ENCODE measurements at regions not wholly inside any gene's neighbourhood (a gene's known extent, or its start where the extent isn't known, plus 50 kb on each side); places are given as distances from the start of the nearest gene placed in this dataset.

DNA sequence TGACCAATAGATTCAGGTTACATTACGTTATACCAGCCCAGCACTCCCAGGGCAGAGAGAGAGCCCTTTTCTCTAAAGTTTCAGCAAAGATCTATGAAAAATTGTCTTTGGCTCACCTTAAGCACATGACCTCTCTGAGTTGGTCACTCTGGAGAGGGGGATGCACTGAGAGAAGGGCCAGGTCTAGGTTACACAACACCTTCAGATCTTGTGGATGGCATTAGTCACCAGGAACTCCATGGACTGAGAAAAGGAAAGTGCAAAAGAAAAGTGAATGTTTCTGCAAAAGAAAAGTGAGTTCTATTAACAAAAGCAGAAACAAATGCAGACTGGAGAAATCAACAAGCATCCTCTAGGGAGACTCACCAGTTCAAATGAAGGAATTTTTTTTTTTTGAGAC is 253.3 kb upstream of the SALL1 start:
- Histone ChIP-seq H3K27me3 (no peaks in the 10 kb centered on the region), H3K9me3 (no peaks in the 10 kb centered on the region), H3K4me1 (no peaks in the 10 kb centered on the region), H3K36me3 (no peaks in the 10 kb centered on the region), H3K27ac (no peak overlapping the region), H3K4me3 (no peak overlapping the region)
- intact Hi-C loops (cut with DNase I; ENCODE audit: low total_unique reads), result no loop called here
- no peak for TF ChIP-seq POLR2A (IDR thresholded peaks at IDR 0.05)
- TF ChIP-seq, protein P1, sequence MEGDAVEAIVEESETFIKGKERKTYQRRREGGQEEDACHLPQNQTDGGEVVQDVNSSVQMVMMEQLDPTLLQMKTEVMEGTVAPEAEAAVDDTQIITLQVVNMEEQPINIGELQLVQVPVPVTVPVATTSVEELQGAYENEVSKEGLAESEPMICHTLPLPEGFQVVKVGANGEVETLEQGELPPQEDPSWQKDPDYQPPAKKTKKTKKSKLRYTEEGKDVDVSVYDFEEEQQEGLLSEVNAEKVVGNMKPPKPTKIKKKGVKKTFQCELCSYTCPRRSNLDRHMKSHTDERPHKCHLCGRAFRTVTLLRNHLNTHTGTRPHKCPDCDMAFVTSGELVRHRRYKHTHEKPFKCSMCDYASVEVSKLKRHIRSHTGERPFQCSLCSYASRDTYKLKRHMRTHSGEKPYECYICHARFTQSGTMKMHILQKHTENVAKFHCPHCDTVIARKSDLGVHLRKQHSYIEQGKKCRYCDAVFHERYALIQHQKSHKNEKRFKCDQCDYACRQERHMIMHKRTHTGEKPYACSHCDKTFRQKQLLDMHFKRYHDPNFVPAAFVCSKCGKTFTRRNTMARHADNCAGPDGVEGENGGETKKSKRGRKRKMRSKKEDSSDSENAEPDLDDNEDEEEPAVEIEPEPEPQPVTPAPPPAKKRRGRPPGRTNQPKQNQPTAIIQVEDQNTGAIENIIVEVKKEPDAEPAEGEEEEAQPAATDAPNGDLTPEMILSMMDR (IDR thresholded peaks at IDR 0.05), result no peak
- no peak for DNase-seq

DNA sequence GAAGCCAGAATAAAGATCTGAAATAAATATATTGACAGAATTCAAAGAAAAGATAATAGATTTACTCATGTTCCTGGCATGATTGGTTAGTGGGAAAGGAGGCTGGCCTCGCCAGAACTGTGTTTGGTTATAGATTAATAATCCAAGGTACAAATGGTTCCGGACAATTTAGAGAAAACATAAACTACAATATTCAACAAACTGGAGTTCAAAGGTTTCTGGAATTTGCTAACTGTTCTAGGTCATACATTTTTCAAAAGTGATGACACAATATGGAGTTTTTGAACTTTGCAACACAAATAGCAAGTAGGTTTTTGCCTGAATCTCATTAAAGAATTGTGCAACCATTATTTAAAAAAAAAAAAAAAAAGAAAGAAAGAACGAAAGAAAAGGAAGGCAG is 251.7 kb upstream of the SALL1 start:
- TF ChIP-seq POLR2A (IDR thresholded peaks at IDR 0.05), result no peak
- TF ChIP-seq, protein P1 (IDR thresholded peaks at IDR 0.05), result no peak
- Histone ChIP-seq H3K27me3 (no peaks in the 10 kb centered on the region), H3K9me3 (no peaks in the 10 kb centered on the region), H3K36me3 (no peaks in the 10 kb centered on the region), H3K27ac (peak overlapping the region in 1 of 2 donors; percentile 11), H3K4me3 (no peak overlapping the region), H3K4me1 (no peaks in the 10 kb centered on the region)
- intact Hi-C loops (cut with DNase I; ENCODE audit: low total_unique reads), result no loop called here
- DNase-seq, result no peak

DNA sequence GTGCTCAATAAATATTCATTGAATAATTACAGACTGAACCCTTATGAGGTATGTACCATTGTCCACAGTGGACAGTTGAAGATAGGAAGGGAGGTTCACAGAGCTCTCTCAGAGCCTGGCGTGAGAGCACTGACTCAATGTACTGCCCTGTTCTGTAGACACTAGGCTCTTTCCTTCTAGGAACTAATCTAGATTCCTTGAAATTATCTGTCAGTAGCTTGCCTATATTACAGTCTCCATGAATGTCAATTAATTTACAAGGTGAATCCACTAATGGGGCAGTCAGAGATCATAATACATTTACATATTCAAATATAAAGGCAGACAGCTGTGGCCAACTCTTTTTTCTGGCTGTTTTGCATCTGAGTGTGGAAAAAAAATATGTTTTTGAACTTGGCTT is 251.2 kb upstream of the SALL1 start:
- Histone ChIP-seq H3K4me3 (no peak overlapping the region), H3K36me3 (no peaks in the 10 kb centered on the region), H3K27me3 (no peaks in the 10 kb centered on the region), H3K4me1 (no peaks in the 10 kb centered on the region), H3K27ac (peak overlapping the region in 1 of 2 donors; percentile 11), H3K9me3 (no peaks in the 10 kb centered on the region)
- TF ChIP-seq, protein P1 (IDR thresholded peaks at IDR 0.05), result no peak
- TF ChIP-seq POLR2A (IDR thresholded peaks at IDR 0.05), result no peak
- DNase-seq, result no peak
- intact Hi-C loops (cut with DNase I; ENCODE audit: low total_unique reads), result no loop called here

- no peaks in the 10 kb centered on the region for H3K9me3 ChIP-seq
- DNase-seq, result no peak
- H3K27me3 ChIP-seq, result no peaks in the 10 kb centered on the region
- H3K4me3 ChIP-seq, result no peak overlapping the region
- H3K4me1 ChIP-seq, result no peaks in the 10 kb centered on the region
- no peaks in the 10 kb centered on the region for H3K36me3 ChIP-seq
- TF ChIP-seq, protein P1 (IDR thresholded peaks at IDR 0.05), result no peak
- TF ChIP-seq POLR2A (IDR thresholded peaks at IDR 0.05), result no peak
- intact Hi-C loops (cut with DNase I; ENCODE audit: low total_unique reads), result no loop called here
- H3K27ac ChIP-seq, result no peak overlapping the region
Observed at GRCh38 chr16:51401673-51402072, 250.6 kb upstream of the SALL1 start.

DNA sequence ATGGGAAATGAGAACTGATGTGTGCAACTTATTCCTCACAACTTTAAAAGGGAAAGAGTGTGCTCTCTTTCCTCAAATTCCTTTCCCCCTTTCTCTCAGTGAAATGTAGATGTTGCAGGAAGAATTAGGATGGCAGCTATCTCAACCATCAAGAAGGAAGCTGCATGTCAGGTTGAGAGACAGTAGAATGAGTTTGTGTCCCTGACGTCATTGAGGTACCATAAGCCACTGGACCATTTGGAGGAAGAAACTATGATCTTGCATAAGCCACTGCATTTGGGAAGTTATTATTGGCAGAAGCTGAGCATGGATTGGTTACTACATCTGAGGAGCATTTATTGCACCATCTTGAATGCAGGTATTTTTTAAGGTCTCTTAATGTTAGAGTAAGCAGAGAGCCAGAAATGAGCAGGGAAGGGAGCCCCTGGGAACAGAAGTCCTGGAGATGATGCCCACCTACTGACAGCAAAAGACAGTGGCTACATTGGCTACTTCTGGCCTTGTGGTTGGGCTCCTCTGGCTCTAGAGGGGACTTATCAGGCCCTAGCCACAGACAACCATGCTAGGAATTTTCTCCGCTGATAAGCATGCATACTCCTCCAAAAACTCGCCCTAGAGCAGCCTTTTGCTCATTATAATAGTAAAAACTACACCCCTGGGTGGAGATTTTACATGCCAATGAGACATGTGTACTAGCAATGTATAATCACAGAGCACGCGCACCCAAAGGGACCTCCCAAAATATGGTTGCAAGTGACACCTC is 249.0 kb upstream of the SALL1 start:
- DNase-seq, result no peak
- intact Hi-C loops (cut with DNase I; ENCODE audit: low total_unique reads), result no loop called here
- TF ChIP-seq, protein P1 (IDR thresholded peaks at IDR 0.05), result no peak
- TF ChIP-seq POLR2A (IDR thresholded peaks at IDR 0.05), result no peak
- Histone ChIP-seq H3K36me3 (no peaks in the 10 kb centered on the region), H3K9me3 (no peaks in the 10 kb centered on the region), H3K4me3 (no peak overlapping the region), H3K27me3 (no peaks in the 10 kb centered on the region), H3K4me1 (no peaks in the 10 kb centered on the region), H3K27ac (no peak overlapping the region)

Data from uterus (tissue), 3 donors.